ENCODE measurements at regions not wholly inside any gene's neighbourhood (a gene's known extent, or its start where the extent isn't known, plus 50 kb on each side); places are given as distances from the start of the nearest gene placed in this dataset.

DNA sequence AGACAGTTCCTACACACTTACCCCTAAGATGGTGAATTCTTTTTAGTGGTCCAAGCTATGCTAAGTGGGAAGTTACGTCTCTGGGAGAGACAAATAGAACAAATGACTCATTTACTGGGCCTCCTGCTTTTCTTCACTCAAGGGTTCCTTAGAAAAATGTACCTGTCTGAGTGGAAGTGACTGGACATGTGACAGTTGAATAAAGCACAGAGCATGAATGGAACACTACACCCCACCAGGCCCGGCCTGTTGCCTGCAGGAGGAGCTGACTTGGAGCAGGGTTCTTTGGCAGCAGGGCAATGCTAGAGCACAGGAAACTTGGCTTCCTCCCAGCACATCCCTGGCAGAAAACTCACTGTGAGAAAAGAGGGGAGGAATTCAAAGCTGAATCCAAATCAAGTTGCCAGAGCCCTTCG lies 451.0 kb upstream of the SETBP1 start:
- intact Hi-C loops (cut with DNase I, micrococcal nuclease), result no loop called here
- no peaks in the 10 kb centered on the region for H3K4me1 Mint-ChIP-seq (ENCODE audit: low read depth)
- no peaks in the 10 kb centered on the region for H3K4me1 ChIP-seq (ENCODE audit: insufficient read depth, low read length)
- H3K27me3 ChIP-seq (ENCODE audit: control insufficient read depth in 1 of 2, insufficient read depth in 2 of 2, low read length in 2 of 2), result no peaks in the 10 kb centered on the region
- CTCF ChIA-PET, result no interaction called here
- no peaks in the 10 kb centered on the region for H3K36me3 ChIP-seq (ENCODE audit: insufficient read depth, low read length)
- H3K9me3 ChIP-seq (ENCODE audit: control insufficient read depth in 1 of 2, insufficient read depth in 1 of 2, low read length in 2 of 2), result peaks cover 0 to 3% of the 10 kb centered on the region in 2 experiments
- H3K27ac Mint-ChIP-seq, result no peak overlapping the region
- no peaks in the 10 kb centered on the region for H3K36me3 Mint-ChIP-seq (ENCODE audit: low read depth)
- H3K27me3 Mint-ChIP-seq, result no peaks in the 10 kb centered on the region
- DNase-seq (no peak), ATAC-seq (ENCODE audit: poor library complexity) (no peak)
- no peaks in the 10 kb centered on the region for H3K9me3 Mint-ChIP-seq
- no peak overlapping the region for H3K4me3 ChIP-seq (ENCODE audit: low read length)
- POLR2A ChIA-PET, result no interaction called here
- no peak overlapping the region for H3K4me3 Mint-ChIP-seq
- TF ChIP-seq, protein P1, sequence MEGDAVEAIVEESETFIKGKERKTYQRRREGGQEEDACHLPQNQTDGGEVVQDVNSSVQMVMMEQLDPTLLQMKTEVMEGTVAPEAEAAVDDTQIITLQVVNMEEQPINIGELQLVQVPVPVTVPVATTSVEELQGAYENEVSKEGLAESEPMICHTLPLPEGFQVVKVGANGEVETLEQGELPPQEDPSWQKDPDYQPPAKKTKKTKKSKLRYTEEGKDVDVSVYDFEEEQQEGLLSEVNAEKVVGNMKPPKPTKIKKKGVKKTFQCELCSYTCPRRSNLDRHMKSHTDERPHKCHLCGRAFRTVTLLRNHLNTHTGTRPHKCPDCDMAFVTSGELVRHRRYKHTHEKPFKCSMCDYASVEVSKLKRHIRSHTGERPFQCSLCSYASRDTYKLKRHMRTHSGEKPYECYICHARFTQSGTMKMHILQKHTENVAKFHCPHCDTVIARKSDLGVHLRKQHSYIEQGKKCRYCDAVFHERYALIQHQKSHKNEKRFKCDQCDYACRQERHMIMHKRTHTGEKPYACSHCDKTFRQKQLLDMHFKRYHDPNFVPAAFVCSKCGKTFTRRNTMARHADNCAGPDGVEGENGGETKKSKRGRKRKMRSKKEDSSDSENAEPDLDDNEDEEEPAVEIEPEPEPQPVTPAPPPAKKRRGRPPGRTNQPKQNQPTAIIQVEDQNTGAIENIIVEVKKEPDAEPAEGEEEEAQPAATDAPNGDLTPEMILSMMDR (IDR thresholded peaks at IDR 0.05), result no peak
- no peak overlapping the region for H3K27ac ChIP-seq (ENCODE audit: low read depth in 1 of 2, low read length in 2 of 2)

DNA sequence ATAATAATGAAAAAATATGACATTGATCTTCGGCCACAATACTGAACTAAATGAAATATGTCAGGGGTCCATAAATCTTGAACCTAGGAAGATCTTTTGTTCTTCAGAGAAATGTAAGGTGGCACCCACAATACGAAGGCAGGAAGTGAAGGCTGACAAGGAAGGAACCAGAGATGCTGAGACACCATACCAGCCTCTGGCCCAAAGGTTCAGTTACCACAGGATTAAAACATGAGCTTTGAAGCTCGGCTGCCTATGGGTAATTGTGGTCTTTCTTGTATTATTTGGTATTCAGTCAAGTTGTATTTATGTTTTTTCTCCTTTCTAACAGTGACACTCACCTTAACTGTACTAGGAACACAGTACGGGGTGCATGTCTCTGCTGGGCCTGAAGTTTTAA lies 448.8 kb upstream of the SETBP1 start:
- TF ChIP-seq, protein P1 (IDR thresholded peaks at IDR 0.05), result no peak
- Mint-ChIP-seq H3K9me3 (no peaks in the 10 kb centered on the region), H3K27ac (no peak overlapping the region), H3K4me3 (no peak overlapping the region), H3K27me3 (no peaks in the 10 kb centered on the region), H3K4me1 (ENCODE audit: low read depth) (no peaks in the 10 kb centered on the region), H3K36me3 (ENCODE audit: low read depth) (no peaks in the 10 kb centered on the region)
- H3K27me3 ChIP-seq (ENCODE audit: control insufficient read depth in 1 of 2, insufficient read depth in 2 of 2, low read length in 2 of 2), result no peaks in the 10 kb centered on the region
- intact Hi-C loops (cut with DNase I, micrococcal nuclease), result no loop called here
- CTCF ChIA-PET, result no interaction called here
- no peaks in the 10 kb centered on the region for H3K36me3 ChIP-seq (ENCODE audit: insufficient read depth, low read length)
- no peak overlapping the region for H3K4me3 ChIP-seq (ENCODE audit: low read length)
- ATAC-seq (ENCODE audit: poor library complexity) (no peak), DNase-seq (no peak)
- no peaks in the 10 kb centered on the region for H3K4me1 ChIP-seq (ENCODE audit: insufficient read depth, low read length)
- H3K9me3 ChIP-seq (ENCODE audit: control insufficient read depth in 1 of 2, insufficient read depth in 1 of 2, low read length in 2 of 2), result peaks cover 0 to 3% of the 10 kb centered on the region in 2 experiments
- no peak overlapping the region for H3K27ac ChIP-seq (ENCODE audit: low read depth in 1 of 2, low read length in 2 of 2)
- POLR2A ChIA-PET, result no interaction called here

DNA sequence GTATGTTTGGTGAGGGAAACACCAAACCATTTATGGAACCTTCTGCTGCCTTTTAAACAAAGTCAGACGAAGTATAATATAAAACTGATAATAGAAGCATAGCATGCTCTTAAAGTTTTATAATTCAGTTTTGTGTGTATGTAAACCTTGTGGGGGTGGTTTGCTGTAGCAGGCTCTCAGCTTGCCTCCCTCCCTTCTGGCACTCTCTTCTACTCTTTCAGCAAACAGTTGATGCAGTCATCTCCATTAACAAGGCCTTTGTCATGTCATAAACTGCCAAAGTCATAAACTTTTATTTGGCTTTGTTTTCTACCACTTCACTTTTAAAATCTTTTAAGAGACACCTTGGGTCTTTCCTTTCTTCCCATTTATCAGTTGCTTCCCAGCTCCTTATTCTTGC lies 448.2 kb upstream of the SETBP1 start:
- no peak overlapping the region for H3K4me3 Mint-ChIP-seq
- no peaks in the 10 kb centered on the region for H3K9me3 Mint-ChIP-seq
- H3K36me3 Mint-ChIP-seq (ENCODE audit: low read depth), result no peaks in the 10 kb centered on the region
- peaks cover 0 to 3% of the 10 kb centered on the region in 2 experiments for H3K9me3 ChIP-seq (ENCODE audit: control insufficient read depth in 1 of 2, insufficient read depth in 1 of 2, low read length in 2 of 2)
- DNase-seq (no peak), ATAC-seq (ENCODE audit: poor library complexity) (no peak)
- intact Hi-C loops (cut with DNase I, micrococcal nuclease), result no loop called here
- ChIA-PET POLR2A (no interaction called here), CTCF (no interaction called here)
- no peaks in the 10 kb centered on the region for H3K4me1 Mint-ChIP-seq (ENCODE audit: low read depth)
- H3K4me3 ChIP-seq (ENCODE audit: low read length), result no peak overlapping the region
- no peaks in the 10 kb centered on the region for H3K36me3 ChIP-seq (ENCODE audit: insufficient read depth, low read length)
- no peaks in the 10 kb centered on the region for H3K4me1 ChIP-seq (ENCODE audit: insufficient read depth, low read length)
- H3K27ac Mint-ChIP-seq, result no peak overlapping the region
- H3K27me3 Mint-ChIP-seq, result no peaks in the 10 kb centered on the region
- no peaks in the 10 kb centered on the region for H3K27me3 ChIP-seq (ENCODE audit: control insufficient read depth in 1 of 2, insufficient read depth in 2 of 2, low read length in 2 of 2)
- no peak overlapping the region for H3K27ac ChIP-seq (ENCODE audit: low read depth in 1 of 2, low read length in 2 of 2)
- TF ChIP-seq, protein P1 (IDR thresholded peaks at IDR 0.05), result no peak
